ENCODE measurements at regions not wholly inside any gene's neighbourhood (a gene's known extent, or its start where the extent isn't known, plus 50 kb on each side); places are given as distances from the start of the nearest gene placed in this dataset.

DNA sequence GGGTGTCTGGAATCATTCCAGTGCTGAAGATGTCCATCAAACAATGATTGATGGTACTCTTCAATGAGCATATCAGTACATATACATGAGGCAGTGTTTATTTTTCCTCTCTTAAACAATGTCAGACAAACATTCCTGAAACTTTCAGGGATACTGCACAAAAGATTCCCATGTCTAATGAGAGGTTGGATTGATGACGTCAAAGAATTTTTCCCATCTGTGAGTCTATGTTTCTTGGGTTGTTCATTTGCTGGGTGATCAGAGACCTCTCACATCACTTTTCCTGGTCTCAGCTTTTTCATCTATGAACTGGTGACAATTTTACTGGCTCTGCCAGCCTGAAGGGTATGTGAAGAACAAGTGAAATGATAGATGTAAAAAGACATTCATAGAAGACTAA is 325.5 kb downstream of the EN1 start:
- TF ChIP-seq CTCF (IDR thresholded peaks at IDR 0.05) = no peak
- TF ChIP-seq POLR2A (IDR thresholded peaks at IDR 0.05) = no peak

All from adrenal gland (tissue), 5 donors.